NCI-H2029 (cell line): ENCODE measurements at regions not wholly inside any gene's neighbourhood (a gene's known extent, or its start where the extent isn't known, plus 50 kb on each side); places are given as distances from the start of the nearest gene placed in this dataset.
"Not testable (repeated sequence)": the region's sequence is repeated elsewhere in the genome, so short reads cannot be mapped to it uniquely, and the experiment has no call there.

Source experiments
- DNase-seq: peaks from one replicate; lab custom pipeline; 2025; lab: John Stamatoyannopoulos, UW

GRCh38 chr5:71343994-71344393 is 111.5 kb upstream of the BDP1 start:
- DNase-seq = not testable (repeated sequence)

GRCh38 chr5:71372601-71373000 is 82.8 kb upstream of the BDP1 start:
- DNase-seq = not testable (repeated sequence)

GRCh38 chr5:71373054-71373734 is 82.3 kb upstream of the BDP1 start:
- DNase-seq = not testable (repeated sequence)

GRCh38 chr5:71384204-71384603 is 71.2 kb upstream of the BDP1 start:
- not testable (repeated sequence) for DNase-seq

- DNase-seq = no peak
Measured at GRCh38 chr5:71384706-71385105, 70.7 kb upstream of the BDP1 start.

GRCh38 chr5:71385208-71385607 is 70.2 kb upstream of the BDP1 start:
- DNase-seq = not testable (repeated sequence)

GRCh38 chr5:71388184-71388583 is 67.3 kb upstream of the BDP1 start:
- DNase-seq = peak; percentile 39

- not testable (repeated sequence) for DNase-seq
Measured at GRCh38 chr5:71398400-71398799, 57.1 kb upstream of the BDP1 start.

GRCh38 chr5:71398859-71399258 is 56.6 kb upstream of the BDP1 start:
- not testable (repeated sequence) for DNase-seq

- DNase-seq = not testable (repeated sequence)
Measured at GRCh38 chr5:71399443-71399842, 56.0 kb upstream of the BDP1 start.

GRCh38 chr5:71400626-71401025 is 54.8 kb upstream of the BDP1 start:
- DNase-seq = not testable (repeated sequence)

- DNase-seq = not testable (repeated sequence)
Measured at GRCh38 chr5:71401150-71401549, 54.3 kb upstream of the BDP1 start.

GRCh38 chr5:71401564-71401963 is 53.9 kb upstream of the BDP1 start:
- not testable (repeated sequence) for DNase-seq

GRCh38 chr5:71404441-71404840 is 51.0 kb upstream of the BDP1 start:
- DNase-seq = not testable (repeated sequence)

- not testable (repeated sequence) for DNase-seq
Measured at GRCh38 chr5:71404936-71405335, 50.5 kb upstream of the BDP1 start.
